Stomach (tissue), 4 donors: ENCODE measurements at regions not wholly inside any gene's neighbourhood (a gene's known extent, or its start where the extent isn't known, plus 50 kb on each side); places are given as distances from the start of the nearest gene placed in this dataset.

Experiments
- POLR2A ChIP-seq, 4 donors: fragments of 450-650 bp; IDR thresholded peaks; one replicate each; pipeline ENCODE4 v1.6.1; 2016; ENCODE audit warnings: antibody characterized with exemption in 4 of 4, control low read depth in 2 of 4, mild to moderate bottlenecking in 1 of 4, moderate library complexity in 1 of 4
- POLR2AphosphoS5 ChIP-seq, 3 donors: sonication (generic); formaldehyde crosslinking; IDR thresholded peaks; one replicate each; pipeline ENCODE4 v1.6.1; 2016; ENCODE audit warnings: antibody characterized with exemption in 3 of 3
- TF ChIP-seq, protein P1 (sequence below), 7 experiments: fragments of 450-650 bp in 4 of 7; fragments of 200-600 bp in 3 of 7; sonication (generic) in 3 of 7; IDR thresholded peaks; one replicate each; pipeline ENCODE4 v1.5.1; 2016 to 2019; ENCODE audit warnings: antibody characterized with exemption in 7 of 7, control low read depth in 2 of 7, mild to moderate bottlenecking in 1 of 7

DNA sequence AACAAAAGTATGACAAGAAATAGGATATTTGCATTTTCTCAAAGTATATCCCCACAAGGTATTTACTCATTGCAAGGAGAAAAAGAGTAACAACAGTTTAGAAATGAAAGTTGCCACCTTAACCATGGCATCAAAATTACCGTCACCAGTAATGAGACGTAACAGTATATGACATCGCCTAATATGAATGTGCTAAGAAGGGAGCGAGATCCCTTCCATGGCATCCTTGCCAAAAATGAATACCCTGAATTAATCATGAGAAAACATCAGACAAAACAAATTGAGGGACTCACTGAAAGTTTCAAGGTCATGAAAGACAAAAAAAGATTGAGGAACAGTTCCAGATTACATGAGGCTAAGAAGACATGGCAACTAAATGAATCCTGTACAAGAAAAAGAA lies 78.9 kb upstream of the MROH9 start:
- TF ChIP-seq, protein P1, sequence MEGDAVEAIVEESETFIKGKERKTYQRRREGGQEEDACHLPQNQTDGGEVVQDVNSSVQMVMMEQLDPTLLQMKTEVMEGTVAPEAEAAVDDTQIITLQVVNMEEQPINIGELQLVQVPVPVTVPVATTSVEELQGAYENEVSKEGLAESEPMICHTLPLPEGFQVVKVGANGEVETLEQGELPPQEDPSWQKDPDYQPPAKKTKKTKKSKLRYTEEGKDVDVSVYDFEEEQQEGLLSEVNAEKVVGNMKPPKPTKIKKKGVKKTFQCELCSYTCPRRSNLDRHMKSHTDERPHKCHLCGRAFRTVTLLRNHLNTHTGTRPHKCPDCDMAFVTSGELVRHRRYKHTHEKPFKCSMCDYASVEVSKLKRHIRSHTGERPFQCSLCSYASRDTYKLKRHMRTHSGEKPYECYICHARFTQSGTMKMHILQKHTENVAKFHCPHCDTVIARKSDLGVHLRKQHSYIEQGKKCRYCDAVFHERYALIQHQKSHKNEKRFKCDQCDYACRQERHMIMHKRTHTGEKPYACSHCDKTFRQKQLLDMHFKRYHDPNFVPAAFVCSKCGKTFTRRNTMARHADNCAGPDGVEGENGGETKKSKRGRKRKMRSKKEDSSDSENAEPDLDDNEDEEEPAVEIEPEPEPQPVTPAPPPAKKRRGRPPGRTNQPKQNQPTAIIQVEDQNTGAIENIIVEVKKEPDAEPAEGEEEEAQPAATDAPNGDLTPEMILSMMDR (IDR thresholded peaks at IDR 0.05) = no peak
- no peak for TF ChIP-seq POLR2A (IDR thresholded peaks at IDR 0.05)
- no peak for TF ChIP-seq POLR2AphosphoS5 (IDR thresholded peaks at IDR 0.05)
